ENCODE measurements at regions not wholly inside any gene's neighbourhood (a gene's known extent, or its start where the extent isn't known, plus 50 kb on each side); places are given as distances from the start of the nearest gene placed in this dataset.
A peak's percentile ranks its signal among the peaks of the same experiment; 100 is the strongest.

DNA sequence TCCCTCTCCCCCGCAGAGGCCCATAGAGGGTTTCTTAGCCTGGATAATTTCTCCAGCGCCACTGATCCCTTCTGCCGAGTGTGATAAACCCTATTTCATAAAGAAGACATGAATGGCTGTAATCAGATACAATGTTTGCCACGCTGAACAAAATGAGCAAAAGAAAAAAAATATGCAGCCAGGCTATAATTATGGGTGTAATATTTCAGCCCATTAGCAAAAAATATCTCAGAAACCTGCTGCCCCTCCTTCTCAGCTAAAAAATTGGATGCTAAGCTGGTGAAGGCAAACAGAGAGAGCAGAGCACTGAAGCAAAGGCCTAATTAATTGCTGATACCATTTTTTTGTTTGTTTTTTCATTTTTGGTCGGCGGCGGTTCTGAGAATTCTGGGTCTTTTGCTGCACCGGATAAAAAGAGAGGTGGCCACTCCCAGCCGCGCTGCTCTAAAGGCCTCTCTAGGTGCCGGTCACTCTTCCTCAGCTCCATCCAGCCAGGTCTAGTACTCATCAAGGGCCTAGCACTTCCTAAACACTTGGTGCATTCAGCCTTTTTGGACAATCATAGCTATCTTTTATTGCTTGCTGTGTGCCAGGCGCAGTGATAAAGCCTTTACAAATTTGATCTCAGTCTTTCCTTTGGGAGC, 128.7 kb upstream of the TLE3 start:
- no peak for DNase-seq (ENCODE audit: low spot score)

DNA sequence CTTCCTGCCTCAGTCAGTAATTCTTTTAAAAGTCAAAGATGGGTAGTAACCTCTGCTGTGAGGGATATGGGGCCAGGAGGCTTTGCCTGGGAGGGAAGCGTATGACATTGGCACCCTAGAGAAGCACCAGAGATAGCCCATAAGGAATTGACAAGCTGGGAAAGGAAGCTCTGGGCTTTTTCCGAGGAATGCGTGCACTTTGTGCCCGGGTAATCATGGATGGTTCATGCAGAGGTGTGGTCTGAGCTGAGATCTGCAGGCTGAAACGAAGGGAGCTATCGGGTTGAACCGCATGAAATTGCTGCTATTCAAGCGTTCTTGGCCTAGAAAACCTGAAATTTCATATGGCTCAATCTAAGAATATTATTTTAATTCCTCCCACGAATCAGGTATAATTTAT, 127.7 kb upstream of the TLE3 start:
- DNase-seq (ENCODE audit: low spot score), result no peak

DNA sequence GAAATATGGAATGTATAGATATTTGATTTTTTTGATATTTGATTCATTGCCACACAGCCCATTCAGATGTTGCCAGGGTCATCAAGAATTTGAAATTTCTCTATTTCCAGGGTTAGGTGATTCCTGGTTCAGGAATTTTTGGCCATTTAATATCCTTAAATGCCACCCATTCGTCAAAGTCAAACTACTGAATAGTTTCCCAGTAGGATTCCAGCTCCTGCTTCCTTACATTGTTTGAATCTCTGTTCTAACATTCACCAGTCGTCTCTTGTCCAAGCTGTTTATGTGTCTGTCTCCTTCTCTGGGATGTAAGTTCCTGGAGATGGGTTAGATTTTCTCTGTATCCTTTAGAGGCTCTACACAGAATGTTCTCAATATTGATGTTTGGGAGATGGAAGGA, 124.9 kb upstream of the TLE3 start:
- DNase-seq (ENCODE audit: low spot score), result peak; percentile 57

DNA sequence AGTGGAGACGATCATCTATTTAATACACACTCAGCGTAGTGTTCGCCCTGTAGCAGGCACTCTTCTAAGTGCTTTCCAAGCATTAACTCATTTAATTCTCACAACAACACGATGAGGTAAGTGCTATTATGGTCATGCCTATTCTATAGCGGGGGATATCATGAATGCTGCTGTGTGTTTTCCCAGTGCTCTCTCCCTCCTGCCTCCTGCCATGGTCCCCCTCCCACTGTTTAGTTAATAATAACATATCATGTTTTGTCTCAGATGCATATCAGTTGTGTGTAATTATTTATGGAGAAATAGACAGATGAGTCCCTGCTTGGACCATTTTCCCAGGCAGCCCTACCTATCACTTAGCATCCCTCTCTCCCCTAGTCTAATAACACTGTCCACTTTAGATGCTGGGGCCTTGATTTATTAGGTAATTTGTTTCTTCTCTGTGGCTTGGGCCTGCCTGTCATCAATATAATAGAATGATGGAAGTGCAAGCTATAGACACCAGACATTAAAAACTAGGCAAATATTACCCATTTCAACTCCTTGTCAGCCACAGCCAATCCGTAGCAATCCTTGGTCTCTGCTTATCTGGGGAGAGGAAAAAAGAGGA, 122.9 kb upstream of the TLE3 start:
- no peak for DNase-seq (ENCODE audit: low spot score)

DNA sequence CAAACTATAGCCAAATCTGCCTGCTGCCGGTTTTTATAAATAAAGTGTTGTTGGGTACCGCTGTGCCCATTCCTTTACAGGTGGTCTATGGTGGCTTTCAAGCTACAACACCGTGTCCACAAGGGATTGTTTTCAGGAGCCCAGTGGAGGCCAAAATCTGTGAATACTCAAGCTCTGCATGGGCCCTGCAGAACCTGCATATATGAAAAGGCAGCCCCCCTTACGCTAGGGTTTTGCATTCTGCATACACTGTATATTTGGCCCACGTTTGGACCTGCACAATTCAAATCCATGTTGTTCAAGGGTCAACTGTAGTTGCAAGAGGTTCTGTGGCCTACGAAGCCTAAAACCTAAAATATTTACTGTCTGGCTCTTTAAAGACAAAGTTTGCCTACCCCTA, 122.2 kb upstream of the TLE3 start:
- DNase-seq (ENCODE audit: low spot score), result no peak

DNA sequence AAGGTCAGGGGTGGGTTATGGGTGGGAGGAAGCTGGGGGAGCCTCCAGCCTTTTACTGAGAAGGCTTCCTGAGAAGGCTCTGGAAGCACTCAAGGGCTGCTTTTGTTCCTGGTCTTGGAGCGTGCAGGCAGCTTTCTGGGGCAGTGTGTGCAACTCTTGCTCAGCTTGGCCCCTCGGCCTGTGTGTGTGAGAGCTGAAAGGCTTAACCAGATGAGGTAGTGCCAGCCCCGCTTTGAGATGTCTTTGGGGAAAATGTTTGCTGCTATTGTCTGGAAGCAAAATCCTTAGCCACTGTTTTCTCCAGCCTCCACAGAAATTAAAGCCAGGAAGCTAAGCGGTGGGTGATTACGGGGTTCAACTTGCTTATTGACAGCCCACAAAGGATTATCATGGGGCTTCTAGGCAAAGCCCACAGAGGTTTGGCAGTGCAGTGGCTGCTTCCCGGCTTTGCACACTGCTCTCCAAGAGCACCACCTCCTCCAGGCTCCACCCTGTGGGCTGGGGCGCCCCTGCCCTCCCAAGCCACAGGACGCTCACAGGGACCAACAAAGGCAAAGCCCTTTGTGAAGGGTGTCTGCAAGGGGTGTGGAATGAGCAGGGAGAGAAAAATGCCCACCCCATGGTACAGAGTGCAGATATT, 121.7 kb upstream of the TLE3 start:
- DNase-seq (ENCODE audit: low spot score), result no peak

DNA sequence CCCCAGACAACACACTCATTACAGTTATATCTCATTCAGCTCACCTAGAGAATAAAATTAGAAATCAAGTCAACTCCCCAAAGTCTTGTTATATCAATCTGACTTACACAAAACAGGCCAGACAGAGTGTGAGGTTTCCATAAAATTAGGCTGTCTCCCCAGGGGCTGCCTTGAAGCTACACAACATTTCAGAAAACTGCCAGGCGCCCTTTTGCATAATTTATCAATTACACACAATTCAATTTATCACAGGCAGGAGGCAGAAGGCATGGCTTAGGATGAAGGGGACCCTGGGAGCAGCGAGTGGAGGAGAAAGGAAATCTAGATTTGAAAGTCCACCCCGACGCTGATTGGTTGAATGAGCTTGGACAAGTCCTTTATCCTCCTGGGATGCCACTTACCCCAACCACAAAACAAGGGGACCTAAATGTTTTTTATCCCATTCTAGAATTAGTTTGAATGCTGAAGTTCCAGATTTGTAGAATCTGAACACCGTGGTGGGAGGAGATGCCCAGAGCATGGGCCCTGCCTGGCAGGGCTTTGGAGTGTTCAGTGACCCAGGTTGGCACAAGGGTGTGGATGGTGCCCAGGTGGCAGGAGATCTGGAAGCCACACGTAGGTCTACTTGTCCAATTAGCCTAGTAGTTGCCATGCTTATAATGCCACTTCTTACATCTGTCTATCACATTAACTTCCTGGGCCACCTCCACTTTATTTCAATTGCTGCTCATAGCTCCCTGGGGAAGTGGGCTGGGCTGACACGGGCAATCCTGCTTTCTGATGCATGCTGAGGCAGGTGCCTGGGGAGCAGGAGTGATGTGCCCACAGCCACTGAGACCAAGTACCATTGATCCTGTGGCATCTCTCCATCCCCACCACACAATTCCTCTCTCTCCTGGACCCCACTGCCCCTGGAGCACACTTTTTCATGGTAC, 119.8 kb upstream of the TLE3 start:
- DNase-seq (ENCODE audit: low spot score), result no peak

DNA sequence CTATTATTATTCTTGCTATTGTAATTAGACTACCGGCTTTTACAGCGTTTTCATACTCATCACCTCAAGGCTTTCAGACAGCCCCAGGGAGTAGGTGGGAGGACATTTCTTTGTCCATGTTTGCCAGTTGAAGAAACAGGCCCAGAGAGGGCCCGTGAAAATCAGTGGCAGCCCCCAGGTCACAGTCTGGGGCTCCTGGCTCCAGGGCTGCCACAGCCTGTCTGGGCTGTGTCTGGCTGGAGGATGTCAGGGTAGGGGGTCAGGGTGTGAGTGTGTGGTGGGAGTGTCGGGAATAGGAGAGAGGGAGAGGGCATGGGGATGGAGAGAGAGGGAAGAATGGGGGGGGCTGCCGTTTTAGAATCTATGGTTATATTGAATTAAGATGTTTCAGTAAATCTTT, 118.2 kb upstream of the TLE3 start:
- no peak for DNase-seq (ENCODE audit: low spot score)

DNA sequence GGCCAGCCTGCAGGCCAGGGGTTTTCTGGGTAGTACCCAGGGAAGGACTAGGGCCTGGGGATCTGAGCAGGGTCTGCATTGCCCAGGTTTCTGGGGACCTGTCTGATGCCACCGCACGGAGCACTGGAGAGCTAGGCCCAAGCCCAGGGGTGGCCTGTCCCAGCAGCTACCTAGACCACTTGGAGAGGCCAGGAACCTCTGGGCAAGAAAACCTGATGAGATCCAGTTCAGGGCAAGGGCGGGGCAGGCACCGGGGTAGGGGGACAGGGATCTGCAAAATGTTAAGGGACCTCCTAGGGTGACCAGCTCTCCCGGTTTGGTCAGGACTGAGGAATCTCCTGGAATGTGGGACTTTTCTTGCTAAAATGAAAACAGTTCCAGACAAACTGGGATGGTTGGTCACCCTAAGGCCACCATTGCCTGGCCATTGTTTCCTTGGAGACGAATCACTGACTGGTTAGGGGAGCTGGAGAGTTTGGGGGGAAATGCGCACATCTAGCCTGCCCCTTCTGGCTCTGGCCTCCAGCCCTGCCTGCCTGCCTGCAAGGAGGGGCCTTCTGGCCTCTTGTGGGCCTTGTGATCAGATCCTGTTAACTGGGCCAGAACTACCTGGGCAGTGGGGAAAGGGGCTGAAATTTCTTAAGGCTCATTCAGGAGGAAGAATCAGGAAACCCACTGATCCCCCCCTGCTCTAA, 117.4 kb upstream of the TLE3 start:
- no peak for DNase-seq (ENCODE audit: low spot score)

DNA sequence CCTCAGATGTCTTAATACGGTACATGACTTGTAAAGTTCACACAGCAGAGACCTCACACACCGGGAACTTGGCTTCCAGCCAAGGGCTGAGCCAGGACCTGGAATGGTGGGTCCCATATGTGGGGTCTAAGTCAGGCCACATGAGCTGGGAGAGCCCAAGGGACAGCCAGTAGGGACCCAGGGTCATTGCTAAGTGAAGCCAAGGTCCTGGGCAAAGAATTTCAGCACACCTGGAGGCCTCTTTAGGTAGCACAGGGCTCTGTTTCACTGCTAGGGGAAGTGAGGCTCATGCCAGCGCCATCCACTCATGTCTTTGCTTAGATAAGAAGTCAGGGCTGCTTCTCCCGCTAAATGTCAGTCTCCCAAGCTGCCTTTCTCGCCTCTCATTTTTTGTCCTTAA, 116.6 kb upstream of the TLE3 start:
- DNase-seq (ENCODE audit: low spot score), result no peak

DNA sequence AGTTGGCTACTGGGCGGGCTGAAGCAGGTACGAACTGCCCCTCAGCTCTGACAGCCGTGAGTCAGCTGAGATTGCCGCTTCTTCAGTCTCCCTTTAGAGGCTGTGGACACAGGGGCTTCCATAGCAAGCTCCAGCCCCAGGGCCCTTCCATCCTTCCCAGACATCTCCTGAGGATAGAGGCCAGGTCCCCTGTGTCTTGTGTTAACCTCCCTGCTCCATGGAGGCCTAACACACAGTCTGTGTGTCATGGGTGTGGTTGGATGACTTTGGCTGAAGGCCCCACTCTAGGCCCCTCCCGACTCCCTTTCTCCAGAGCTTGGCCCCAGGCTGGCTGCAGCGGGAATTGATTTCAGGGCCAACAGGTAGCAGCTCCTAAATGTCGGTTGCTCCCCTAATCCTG, 116.1 kb upstream of the TLE3 start:
- DNase-seq (ENCODE audit: low spot score), result no peak

DNA sequence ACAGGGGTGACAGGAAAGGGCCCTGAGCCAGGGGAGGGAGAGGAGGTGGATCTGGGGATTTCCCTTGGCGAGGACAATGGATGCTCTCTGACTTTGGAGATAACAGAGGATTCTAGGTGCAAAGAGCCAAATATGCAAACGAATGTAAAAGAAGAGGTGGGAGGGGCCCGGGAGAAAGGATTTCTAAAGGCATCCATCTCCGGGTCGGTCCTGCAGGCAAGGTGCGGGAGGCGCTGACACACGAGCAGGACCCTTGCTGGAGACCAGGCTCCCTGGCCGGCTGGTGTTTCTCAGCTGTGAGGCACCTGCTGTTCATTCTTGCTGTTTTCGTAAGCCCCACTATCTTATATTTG, 115.2 kb upstream of the TLE3 start:
- DNase-seq (ENCODE audit: low spot score), result peak; percentile 5

DNA sequence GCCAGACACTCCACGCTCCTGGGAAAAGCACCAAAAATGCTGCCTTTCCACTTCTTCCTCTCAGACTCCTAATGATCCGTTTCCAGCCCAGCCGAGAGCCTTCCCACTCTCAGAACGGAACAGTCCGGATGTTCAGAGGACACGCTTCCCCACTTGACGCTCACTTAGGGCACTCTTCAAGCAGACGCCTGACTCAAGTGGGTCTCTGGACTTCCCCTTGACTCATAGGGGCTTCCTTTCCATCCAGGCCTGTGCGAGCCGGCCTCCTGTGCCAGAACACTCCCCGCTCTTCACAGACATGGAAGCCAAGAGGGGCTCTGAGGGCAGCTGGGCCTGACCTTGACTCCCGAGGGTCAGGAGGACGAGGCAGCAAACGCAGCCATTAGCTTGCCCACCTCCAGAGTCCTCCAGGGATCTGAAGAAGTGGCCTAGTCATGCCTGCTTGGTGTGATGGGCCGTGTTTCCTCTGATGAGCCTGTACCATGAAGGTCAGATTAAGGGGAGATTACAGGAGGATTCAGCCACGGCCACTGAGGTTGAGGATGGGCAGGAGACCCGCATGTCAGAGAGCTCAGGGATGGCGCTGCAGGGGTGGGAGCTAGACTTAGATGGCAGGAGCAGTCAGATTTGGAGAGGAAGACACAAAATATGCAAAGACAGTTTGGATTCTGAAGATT, 114.7 kb upstream of the TLE3 start:
- DNase-seq (ENCODE audit: low spot score), result peak; percentile 88

DNA sequence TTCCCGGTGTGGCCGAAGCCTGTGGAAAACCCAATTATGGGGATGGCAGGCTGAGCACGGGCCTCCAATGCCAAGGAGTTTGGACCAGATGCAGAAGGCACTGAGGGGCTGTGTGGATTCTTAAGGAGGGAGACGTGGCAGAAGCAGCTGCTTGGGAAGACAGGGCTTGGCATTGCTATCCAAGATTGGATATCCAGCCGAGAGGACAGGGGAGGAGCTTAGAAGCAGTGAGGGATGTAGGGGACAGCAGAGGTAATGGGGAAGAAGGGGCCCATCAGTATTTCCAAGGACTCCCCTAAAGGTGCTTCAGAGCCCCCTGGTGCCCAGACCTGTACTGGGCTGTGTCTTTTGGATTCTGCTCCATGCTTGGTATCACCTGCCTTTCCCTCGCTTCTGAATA, 112.8 kb upstream of the TLE3 start:
- DNase-seq (ENCODE audit: low spot score), result no peak

DNA sequence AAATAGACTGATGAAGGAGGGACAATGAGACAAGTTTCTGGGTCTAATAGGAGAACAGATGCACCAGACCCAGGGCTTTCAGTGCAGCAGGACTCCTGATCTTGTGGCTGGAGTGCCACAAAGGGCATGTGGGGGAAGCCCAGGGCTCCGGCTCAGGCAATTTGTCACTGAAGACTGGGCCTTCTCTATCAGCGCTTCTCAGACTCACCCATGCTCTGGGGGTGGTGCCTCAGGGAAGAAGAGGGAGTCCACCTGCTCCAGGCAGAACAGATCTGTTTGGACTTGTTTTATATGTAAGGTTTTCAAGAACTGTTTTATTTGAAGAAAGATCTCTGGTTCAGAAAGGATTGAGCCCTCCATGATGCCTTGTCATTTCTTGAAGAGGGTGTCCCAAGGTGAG, 112.4 kb upstream of the TLE3 start:
- no peak for DNase-seq (ENCODE audit: low spot score)

DNA sequence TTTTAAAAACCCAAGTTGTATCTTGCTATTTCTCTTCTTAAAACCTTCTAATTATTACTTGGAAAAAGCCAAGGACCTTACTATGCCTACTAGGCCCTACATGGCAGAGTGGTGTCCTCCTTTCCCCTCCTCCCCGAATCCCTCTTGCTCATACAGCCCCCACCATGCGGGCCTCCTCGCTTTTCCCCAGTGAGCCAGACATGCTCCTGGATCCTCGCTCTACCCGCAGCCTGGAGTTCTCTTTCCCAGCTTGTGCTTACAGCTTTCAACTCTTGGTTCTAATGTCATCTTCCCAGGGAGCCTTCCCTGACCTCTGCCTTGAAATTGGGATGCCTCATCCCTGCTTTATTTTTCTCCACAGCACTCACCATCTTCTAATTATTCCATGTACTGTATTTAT, 111.8 kb upstream of the TLE3 start:
- no peak for DNase-seq (ENCODE audit: low spot score)

DNA sequence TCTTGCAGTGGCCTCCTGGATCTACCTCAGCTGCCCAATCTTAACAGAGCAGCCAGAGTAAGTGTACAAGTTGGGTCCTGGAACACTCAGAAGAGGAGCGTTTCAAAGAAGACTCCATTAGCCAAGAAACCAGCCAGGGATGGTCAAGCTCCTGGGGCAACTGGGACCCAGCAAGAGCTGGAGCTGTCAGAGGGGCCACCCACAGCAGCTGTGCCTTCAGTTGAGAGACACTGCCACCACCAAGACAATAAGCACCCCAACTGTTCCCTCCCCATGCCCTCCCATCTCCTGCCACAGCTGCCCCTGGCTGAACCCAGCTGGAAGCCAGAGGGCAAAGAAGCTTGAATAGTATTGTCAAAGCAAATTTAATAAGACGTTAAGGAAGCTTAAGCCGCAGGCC, 110.6 kb upstream of the TLE3 start:
- DNase-seq (ENCODE audit: low spot score), result no peak

DNA sequence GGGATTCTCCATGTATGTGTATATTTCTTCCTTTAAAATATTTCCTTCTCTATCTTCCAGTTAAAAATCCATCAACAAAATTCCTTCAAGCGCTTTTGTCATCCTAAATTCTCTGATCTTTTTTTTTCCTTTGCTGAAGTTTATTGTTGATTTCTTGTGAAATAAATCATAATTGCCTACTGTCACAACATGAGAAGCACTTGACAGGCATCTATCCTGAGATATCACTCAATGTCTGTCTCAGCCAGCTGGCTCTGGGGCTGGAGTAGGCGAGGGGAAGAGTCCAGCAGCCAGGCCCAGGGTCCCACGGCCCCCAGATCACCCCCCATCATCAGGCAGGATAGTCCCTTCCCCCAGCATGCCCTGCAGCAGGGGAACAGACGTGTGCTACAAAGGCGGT, 109.0 kb upstream of the TLE3 start:
- no peak for DNase-seq (ENCODE audit: low spot score)

DNA sequence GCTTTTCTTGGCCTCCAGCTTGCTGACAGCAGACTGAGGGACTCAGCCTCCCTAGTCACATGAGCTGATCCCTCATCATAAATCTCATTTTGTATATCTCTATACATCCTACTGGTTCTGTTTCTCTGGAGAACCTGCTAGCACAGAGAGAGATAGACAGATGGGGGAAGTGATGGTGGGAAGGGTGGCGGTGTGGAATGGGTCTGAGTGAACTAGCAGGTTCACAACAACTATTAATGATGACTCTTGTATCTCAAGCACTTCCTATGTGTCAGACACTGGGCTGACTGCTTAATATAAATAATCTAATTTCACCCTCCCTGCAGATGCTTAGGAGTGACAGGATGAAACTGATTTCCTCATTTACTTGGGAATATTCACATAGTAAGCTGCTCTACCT, 106.9 kb upstream of the TLE3 start:
- no peak for DNase-seq (ENCODE audit: low spot score)

DNA sequence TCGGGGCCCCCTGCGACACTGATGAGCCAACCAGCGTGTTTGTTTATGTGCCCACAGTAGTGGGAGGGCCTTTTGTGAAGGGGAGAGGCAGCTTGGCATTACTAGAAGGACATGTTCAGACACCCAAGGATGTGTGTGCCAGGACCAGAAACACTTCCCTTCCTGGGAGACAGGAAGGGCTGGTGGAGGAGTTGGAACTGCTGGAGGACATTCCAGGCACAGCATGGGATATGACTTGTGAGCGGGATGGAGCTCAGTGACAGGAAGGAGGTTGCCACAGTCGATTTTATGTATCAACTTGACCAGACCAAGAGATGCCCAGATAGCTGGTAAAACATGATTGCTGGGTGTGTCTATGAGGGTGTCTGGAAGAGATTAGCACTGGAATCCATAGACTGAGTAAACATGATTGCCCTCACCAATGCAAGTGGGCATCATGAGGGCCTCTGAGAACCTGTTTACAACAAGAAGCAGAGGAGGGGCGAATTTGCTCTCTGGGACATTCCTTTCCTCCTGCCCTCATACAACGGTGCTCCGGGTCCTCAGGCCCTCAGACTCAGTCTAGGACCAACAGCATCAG, 106.4 kb upstream of the TLE3 start:
- no peak for DNase-seq (ENCODE audit: low spot score)

DNA sequence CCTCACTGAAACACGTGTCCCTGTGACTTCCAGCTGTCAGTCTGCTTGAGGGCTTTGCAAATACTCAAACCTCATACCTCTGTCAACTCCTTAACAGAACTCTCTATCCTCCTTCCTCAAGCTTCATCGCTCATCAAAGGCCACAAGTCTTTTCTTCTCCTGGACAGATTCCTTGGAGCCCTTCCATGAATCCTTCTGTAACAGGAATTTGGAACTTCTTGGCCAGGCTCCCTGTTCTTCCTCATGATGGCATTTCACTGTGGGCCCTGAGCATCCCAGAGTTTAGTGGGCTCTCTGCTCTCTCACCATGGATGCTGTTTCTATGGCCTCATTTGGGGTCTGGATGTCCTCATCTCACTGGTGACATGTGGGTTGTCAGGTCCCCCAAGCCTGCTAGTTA, 105.0 kb upstream of the TLE3 start:
- DNase-seq (ENCODE audit: low spot score), result no peak

DNA sequence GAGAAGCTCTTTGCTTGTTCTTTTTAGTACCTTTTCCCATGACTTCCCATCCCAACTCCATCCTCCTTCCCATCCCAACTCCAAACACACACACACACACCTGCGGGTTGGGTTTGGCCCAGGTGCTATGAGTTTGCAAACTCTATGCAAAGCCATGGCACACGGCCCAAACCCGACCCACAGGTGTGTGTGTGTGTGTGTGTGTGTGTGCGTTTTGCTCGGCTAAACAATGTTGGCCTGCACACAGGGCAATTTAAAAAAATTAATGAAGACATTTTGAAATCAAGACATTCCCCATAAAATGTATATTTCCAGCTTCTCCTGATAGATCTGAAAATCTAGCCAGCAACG, 103.7 kb upstream of the TLE3 start:
- DNase-seq (ENCODE audit: low spot score), result no peak
